NCI-H2196 (cell line): ENCODE measurements at regions not wholly inside any gene's neighbourhood (a gene's known extent, or its start where the extent isn't known, plus 50 kb on each side); places are given as distances from the start of the nearest gene placed in this dataset.

Experiments used
- DNase-seq: peaks from one replicate; lab custom pipeline; 2025; ENCODE audit not compliant: unreplicated experiment; lab: John Stamatoyannopoulos, UW

DNA sequence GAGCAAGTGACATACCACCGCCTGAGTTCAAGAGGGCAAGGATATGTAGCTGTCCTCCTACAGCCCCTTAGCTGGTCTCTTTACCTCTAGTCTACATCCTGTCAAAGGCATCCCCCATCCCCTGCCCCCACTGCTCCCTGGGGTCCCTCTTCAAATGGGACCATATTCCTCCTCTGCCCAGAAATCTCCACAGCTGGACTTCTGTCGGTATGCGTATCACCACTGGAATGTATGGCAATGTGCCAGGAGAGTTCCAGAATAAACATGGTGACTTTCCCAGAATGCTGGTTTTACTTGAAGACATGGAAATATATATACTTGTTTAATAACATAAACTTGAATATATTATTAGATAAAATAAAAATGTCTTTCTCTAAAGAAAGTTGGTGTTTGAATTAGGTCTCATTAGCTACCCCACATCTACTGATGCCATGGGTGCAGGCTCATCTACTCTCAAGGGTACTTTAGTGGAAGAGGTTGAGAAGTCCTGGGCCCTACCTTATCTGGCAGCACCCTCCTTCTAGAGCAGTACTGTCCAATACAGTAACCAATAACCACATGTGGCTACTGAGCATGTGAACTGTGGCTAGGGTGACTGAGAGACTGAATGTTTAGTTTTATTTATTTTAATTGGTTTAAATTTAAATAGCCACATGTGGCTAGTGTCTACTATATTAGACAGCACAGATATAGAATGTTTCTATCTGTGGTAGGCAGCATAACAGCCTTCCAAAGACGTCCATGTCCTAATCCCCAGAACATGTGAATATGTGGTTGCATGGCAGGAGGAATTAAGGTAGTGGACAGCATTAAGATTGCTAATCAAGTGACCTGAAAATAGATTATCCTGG is 181.7 kb upstream of the SLC30A5 start:
- DNase-seq, result no peak

DNA sequence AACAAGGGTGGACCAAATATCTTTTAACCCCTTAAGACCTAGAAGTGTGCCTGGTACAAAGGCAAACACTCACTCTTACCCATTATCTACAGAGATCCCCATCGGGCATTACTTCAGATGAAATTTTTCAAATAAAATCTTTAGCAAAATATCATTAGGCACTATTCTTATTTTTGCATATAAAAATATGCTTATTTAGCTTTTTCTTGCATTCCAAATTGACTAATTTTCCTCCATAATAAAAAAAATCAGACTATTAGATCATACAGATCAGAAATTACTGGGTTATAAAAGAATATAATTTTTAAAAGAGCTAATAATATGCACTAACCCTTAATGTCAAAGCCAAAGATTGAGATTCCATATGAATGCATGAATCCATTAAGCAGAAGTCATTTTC is 178.7 kb upstream of the SLC30A5 start:
- DNase-seq, result no peak

- no peak for DNase-seq
Observed at GRCh38 chr5:68918306-68918705, 175.5 kb upstream of the SLC30A5 start.

DNA sequence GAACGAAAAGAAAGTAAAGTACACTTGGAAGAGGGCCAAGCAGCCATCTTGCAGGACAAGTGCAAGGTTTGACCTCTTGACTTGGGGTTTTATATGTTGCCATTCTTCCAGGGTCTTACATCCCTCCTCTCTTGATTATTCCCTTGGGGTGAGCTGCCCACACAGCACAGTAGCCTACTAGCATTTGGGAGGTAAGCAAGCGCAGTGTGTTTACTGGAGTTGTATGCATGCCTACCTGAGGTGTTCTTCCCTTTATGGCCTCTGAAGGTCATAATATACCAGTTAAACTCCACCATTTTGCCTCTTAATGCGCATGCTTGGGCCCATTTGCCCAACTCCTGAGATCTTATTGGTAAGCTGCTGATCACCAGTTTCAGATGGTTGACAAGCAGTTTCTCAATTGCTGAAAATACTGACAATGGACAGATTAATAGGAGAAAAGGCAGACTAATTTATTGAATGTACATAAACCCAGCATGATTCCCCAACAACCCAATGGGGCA is 173.8 kb upstream of the SLC30A5 start:
- DNase-seq, result no peak

DNA sequence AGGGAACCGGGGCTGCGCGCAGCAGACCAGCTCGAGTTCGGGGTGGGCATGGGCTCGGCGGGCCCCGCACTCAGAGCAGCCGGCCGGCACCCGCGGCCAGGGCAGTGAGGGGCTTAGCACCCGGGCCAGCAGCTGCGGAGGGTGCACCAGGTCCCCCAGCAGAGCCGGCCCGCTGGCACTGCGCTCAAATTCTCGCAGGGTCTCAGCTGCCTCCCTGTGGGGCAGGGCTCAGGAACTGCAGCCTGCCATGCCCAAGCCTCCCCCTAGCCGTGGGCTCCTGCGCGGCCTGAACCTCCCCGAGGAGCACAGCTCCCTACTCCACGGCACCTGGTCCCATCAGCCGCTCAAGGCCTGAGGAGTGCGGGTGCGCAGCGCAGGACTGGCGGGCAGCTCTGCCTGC is 172.9 kb upstream of the SLC30A5 start:
- DNase-seq, result no peak

- DNase-seq, result no peak
Observed at GRCh38 chr5:68922172-68922987, 171.4 kb upstream of the SLC30A5 start.

DNA sequence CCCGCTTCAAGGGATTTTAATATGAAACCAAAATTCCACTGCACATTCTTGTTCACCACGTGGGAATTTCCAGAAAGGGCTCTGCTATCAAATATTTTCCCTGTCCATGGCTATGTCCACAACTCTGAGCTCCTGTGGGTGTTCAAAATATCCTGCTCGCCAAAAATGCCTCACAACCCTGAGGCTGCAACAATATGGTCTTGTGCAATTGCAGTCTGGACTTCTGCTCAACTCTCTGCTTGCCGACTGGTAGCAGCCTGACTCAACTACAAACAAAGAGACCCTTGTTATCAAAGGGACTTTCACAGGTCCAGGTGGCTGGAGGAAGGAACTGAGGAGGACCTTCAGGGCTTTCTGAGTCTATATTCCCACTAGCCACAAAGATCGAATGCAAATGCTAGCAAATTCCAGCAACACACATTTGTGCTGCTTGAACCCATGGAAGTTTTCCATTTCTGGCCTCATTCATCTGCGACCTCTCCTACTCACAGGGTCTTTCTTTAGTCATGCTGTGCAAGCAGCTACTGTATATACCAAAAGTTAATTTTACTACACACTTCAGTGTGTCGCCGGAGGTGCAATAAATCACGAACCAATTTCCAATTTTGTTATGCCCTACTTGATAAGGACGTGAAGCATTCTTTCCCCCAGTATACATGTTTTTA is 169.2 kb upstream of the SLC30A5 start:
- no peak for DNase-seq

DNA sequence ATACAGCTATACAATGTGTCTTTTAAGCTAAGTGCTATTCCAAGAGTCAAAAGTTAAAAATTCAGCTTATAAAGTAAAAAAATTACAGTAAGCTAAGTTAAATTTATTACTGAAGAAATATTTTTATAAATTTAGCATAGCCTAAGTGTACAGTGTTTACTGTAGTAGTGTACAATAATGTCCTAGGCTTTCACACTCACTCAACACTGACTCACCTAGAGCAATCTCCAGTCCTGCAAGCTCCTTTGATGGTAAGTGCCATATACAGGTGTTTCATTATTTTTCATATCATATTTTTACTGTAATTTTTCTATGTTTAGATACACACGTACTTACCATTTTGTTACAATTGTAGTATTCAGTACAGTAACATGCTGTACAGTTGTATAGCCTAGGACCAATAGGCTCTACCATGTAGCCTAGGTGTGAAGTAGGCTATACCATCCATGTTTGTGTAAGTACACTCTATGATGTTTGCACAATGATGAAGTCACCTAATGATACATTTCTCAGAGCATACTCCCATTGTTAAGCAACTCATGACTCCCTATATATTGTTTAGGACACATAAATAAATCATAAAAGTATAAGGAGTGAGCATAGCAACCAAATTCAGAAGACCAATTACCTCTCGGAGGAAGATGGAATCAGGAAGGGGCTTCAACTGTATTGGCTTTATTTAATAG is 165.1 kb upstream of the SLC30A5 start:
- no peak for DNase-seq

DNA sequence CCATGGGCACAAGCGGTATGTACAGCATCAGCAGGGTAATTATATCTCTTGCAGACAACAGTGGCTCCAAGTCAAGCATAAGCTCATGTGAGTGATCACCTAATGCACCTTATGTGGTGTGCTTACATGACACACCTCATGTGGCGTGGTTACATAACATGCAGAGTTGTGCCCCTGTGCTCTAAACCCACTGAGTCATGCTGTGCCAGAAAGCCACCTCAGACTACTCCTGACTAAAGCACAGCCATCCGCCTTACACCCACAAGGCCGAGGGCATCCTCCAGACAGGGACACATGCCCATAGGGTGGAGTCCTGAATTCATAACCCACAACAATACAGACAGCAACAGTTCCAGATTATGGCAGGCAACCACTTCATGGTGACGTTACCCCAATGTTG is 163.7 kb upstream of the SLC30A5 start:
- no peak for DNase-seq

GRCh38 chr5:68932830-68933434 is 160.9 kb upstream of the SLC30A5 start:
- no peak for DNase-seq

DNA sequence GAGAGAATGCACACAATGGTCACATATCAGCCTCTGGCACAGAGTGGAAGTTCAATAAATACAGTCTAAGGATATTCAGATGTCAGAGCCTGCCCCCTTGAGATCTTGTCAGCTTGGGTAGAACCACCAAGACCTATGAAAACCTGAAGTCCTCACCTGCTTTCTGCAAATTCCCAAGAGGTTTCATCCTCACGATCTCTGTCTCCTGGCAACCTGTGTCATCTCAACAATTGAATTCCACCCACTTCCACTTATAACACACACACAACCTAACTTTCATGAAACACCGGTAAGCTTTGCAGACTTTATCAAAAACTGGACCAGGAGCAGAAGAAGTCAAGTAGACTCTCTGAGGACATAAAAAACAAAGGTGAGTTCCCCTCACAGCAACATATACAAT is 151.6 kb upstream of the SLC30A5 start:
- no peak for DNase-seq

- no peak for DNase-seq
Observed at GRCh38 chr5:68946728-68947127, 147.1 kb upstream of the SLC30A5 start.

DNA sequence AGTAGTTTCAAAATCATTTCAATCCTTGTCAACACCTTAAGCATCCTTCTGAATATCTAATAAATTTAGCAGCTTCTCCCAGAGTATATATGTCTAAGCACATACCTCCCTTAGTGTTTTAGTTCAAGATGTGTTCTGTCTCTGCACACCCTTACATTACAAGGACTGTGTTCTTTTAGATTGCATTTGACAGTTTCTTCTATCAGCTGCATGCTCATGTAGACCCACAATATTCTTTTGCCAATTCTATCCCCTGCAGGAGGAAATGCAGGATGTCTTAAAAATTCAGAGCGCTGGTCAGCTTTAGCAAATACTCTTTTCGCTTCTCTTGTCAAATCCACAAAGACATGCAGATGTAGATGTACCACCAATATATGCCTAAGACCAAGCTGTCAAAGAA is 145.8 kb upstream of the SLC30A5 start:
- no peak for DNase-seq

GRCh38 chr5:68949256-68949655 is 144.6 kb upstream of the SLC30A5 start:
- DNase-seq, result no peak

GRCh38 chr5:68949711-68950110 is 144.1 kb upstream of the SLC30A5 start:
- no peak for DNase-seq

- no peak for DNase-seq
Observed at GRCh38 chr5:68950125-68950524, 143.7 kb upstream of the SLC30A5 start.

GRCh38 chr5:68950930-68951329 is 142.9 kb upstream of the SLC30A5 start:
- DNase-seq, result no peak

GRCh38 chr5:68953231-68953874 is 140.5 kb upstream of the SLC30A5 start:
- DNase-seq, result no peak

DNA sequence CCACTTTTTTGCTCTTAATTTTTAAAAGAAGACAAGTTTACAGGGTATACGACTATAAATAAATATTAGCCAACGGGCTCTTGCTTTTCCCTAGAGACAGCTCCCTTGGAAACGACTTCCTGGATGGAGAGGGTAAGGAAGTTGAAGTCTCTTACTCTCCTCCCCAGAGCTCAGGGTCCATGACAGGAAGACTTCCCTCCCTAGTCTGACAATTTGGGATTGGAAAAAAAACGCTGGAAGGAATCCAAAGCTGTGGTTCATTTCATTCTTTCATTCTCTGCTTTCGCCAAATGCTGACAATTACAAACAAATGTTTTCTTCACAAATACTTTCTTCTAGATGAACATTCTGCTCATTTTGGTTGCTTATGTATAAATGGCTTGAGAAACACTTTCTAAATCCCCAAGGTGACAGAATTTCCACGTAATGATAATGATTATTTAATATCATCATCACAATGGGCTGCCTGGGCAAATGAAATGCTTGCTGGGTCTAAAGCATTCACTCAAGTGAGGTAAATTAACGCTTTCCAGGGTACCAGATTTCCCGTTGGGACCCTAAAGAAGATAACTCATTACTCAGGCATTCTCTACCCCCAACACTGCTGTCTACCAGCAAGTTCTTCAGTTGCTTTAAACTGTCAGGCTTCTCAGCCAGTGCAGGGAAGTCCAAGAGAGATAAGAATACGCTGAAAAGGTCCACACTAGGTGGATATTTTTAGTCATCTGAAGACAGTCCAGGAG is 139.8 kb upstream of the SLC30A5 start:
- DNase-seq, result no peak

DNA sequence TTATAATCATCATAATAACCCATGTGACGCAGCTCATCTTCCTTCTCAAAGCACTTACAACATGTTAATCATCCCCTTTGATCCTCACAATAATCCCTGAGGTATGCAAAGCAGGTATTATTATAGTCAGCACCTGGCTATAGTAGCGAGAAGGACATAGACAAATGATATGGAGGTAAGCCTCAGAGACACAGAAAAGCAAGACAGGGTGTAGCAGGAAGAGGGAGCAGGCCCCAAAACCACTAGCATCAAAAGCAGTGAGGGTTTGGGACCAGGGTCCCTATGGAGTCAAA is 139.2 kb upstream of the SLC30A5 start:
- DNase-seq, result no peak
